Spinal cord (tissue), 9 donors: ENCODE measurements at regions not wholly inside any gene's neighbourhood (a gene's known extent, or its start where the extent isn't known, plus 50 kb on each side); places are given as distances from the start of the nearest gene placed in this dataset.
A peak's percentile ranks its signal among the peaks of the same experiment; 100 is the strongest.

Experiments
- DNase-seq, 6 donors: peaks; one replicate each; pipeline versions ENCODE4 v3.0.0 to v3.0.0-alpha.2; 2013 to 2015; ENCODE audit warnings: low spot score in 6 of 6, low read depth in 4 of 6
- H3K27ac ChIP-seq: one replicate; pipeline ENCODE4 v1.5.1; 2013; ENCODE audit warnings: low read depth, low read length, control low read depth
- H3K27me3 ChIP-seq: one replicate; pipeline ENCODE4 v1.6.1; 2013; ENCODE audit warnings: low read length; ENCODE audit not compliant: control insufficient read depth, insufficient read depth
- H3K36me3 ChIP-seq: one replicate; pipeline ENCODE4 v1.6.1; 2013; ENCODE audit warnings: low read length; ENCODE audit not compliant: control insufficient read depth, insufficient read depth
- H3K4me1 ChIP-seq: one replicate; pipeline ENCODE4 v1.6.1; 2013; ENCODE audit warnings: low read length; ENCODE audit not compliant: control insufficient read depth, insufficient read depth
- H3K4me3 ChIP-seq: one replicate; pipeline ENCODE4 v1.5.1; 2013; ENCODE audit warnings: low read depth, low read length, control low read depth
- H3K9me3 ChIP-seq: one replicate; pipeline ENCODE4 v1.6.1; 2013; ENCODE audit warnings: low read length; ENCODE audit not compliant: control insufficient read depth, insufficient read depth
- WGBS: methylation state at CpG from one replicate; pipeline ENCODE4 v1.1.5; 2013; ENCODE audit warnings: missing lambda C conversion rate; ENCODE audit not compliant: insufficient coverage; 5-methylcytosine and 5-hydroxymethylcytosine counted together
- donor health status: healthy.

DNA sequence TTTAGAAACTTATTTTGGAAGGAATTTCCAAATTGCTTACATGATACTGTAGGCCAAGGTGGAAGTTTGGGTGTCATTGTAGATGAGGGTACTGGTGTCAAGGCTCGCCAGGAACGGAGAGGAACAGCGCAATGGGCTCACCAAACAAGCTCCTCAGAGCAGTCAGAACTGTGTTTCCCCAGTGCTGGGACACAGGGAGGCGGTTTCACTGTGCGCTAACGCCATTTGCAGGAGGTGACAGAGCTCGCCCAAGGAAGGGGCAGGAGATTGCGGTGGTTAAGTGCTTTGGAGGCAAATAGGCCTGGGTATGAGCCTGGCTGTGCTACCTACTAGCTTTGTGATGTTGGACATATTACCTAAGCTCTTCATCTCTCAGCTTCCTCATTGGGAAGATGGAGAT lies 57.3 kb downstream of the HHEX start:
- Histone ChIP-seq H3K27me3 (no peaks in the 10 kb centered on the region), H3K4me1 (no peaks in the 10 kb centered on the region), H3K4me3 (no peak overlapping the region), H3K27ac (no peak overlapping the region), H3K9me3 (no peaks in the 10 kb centered on the region), H3K36me3 (no peaks in the 10 kb centered on the region)
- DNase-seq: no peak
- 96% methylated on average over 8 of the region's 8 CpGs for WGBS

DNA sequence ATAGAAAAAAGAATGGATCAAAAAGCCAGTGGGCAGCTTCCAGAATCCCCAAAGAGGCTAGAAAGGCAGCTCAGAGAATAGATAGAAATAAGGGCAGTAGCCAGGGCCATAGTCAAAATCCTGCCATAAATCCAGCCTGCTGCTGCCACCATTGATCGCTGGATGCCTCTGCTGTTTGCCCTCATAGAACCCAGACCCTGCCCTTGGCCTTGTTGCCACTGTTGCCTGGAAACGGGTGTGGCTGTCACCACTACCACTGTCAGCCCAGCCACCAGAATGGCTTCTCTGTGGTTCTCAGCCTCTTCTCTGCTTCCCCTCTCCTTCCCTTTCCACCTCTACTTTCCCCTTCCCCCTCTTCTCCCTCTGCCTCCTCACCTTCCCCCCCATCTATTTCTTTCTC lies 57.8 kb downstream of the HHEX start:
- no peak overlapping the region for H3K4me3 ChIP-seq
- no peak for DNase-seq
- no peaks in the 10 kb centered on the region for H3K27me3 ChIP-seq
- no peaks in the 10 kb centered on the region for H3K36me3 ChIP-seq
- H3K27ac ChIP-seq: no peak overlapping the region
- WGBS: 60% methylated on average over 2 of the region's 2 CpGs
- H3K4me1 ChIP-seq: no peaks in the 10 kb centered on the region
- H3K9me3 ChIP-seq: no peaks in the 10 kb centered on the region

- Histone ChIP-seq H3K27ac (no peak overlapping the region), H3K27me3 (no peaks in the 10 kb centered on the region), H3K36me3 (no peaks in the 10 kb centered on the region), H3K4me1 (no peaks in the 10 kb centered on the region), H3K9me3 (no peaks in the 10 kb centered on the region), H3K4me3 (no peak overlapping the region)
- DNase-seq: no peak
- WGBS: 0% methylated on average over 1 of the region's 9 CpGs
Observed at GRCh38 chr10:92750791-92751533, 61.2 kb downstream of the HHEX start.

GRCh38 chr10:92751534-92751811 lies 61.7 kb downstream of the HHEX start:
- H3K4me1 ChIP-seq: no peaks in the 10 kb centered on the region
- no CpG with 5 or more reads among the region's 2 CpGs for WGBS
- no peaks in the 10 kb centered on the region for H3K27me3 ChIP-seq
- no peak overlapping the region for H3K27ac ChIP-seq
- H3K4me3 ChIP-seq: no peak overlapping the region
- no peak for DNase-seq
- H3K9me3 ChIP-seq: no peaks in the 10 kb centered on the region
- H3K36me3 ChIP-seq: no peaks in the 10 kb centered on the region

DNA sequence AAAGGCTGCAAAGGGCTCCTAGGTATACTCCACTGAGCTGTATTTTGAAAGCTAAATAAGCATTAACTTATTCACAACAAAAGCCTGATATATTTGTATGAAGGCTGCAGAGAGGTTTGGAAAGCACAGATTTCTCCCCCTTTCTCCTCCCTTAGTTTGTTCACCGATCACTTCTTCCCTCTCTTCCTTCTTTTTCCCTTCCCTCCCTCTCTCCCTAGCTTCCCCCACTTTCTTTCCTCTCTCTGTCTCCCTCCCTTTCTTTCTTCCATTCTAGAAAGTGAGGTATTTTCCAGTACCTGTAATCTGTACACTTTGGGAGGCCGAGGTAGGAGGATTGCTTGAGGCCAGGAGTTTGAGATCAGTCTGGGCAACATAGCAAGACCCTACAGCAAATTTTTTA lies 62.1 kb downstream of the HHEX start:
- H3K4me1 ChIP-seq: peaks cover under 1% of the 10 kb centered on the region
- no peaks in the 10 kb centered on the region for H3K36me3 ChIP-seq
- DNase-seq: no peak
- no peaks in the 10 kb centered on the region for H3K27me3 ChIP-seq
- H3K4me3 ChIP-seq: no peak overlapping the region
- H3K27ac ChIP-seq: no peak overlapping the region
- no peaks in the 10 kb centered on the region for H3K9me3 ChIP-seq
- WGBS: 80% methylated on average over 1 of the region's 2 CpGs

DNA sequence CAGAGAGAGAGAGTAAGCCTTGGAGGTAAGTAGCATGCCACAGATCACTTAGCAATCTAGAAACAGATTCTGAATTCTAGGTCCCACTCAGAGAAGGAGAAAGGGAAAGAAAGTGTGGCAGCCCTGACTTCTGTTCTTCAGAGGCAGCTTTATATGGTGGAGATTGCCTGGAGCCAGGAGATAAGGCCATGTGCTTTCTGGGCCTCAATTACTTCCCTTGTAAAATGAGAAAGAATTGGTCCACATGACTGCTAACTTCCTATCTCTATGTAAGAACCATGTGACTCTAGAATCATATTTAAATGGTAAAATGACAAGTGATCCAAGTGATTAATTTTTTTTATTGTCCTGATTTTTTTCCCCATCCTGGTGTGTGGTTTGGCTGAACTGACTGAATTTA lies 64.1 kb downstream of the HHEX start:
- no peak for DNase-seq
- H3K4me1 ChIP-seq: peaks cover 5% of the 10 kb centered on the region

GRCh38 chr10:92755725-92756124 lies 66.0 kb downstream of the HHEX start:
- Histone ChIP-seq H3K36me3 (no peaks in the 10 kb centered on the region), H3K27ac (no peak overlapping the region), H3K27me3 (no peaks in the 10 kb centered on the region), H3K4me3 (no peak overlapping the region), H3K4me1 (peaks cover 5% of the 10 kb centered on the region), H3K9me3 (no peaks in the 10 kb centered on the region)
- DNase-seq: no peak
- no CpG with 5 or more reads among the region's 2 CpGs for WGBS

More for the DNA sequence above, 64.1 kb downstream of the HHEX start:
- no peaks in the 10 kb centered on the region for H3K27me3 ChIP-seq
- H3K27ac ChIP-seq: no peak overlapping the region
- H3K36me3 ChIP-seq: no peaks in the 10 kb centered on the region
- no peak overlapping the region for H3K4me3 ChIP-seq
- no peaks in the 10 kb centered on the region for H3K9me3 ChIP-seq

GRCh38 chr10:92756201-92757065 lies 66.7 kb downstream of the HHEX start:
- Histone ChIP-seq H3K27me3 (no peaks in the 10 kb centered on the region), H3K9me3 (no peaks in the 10 kb centered on the region), H3K4me1 (peaks cover 5% of the 10 kb centered on the region), H3K27ac (no peak overlapping the region), H3K4me3 (no peak overlapping the region), H3K36me3 (no peaks in the 10 kb centered on the region)
- DNase-seq: no peak
- 78% methylated on average over 1 of the region's 10 CpGs for WGBS

DNA sequence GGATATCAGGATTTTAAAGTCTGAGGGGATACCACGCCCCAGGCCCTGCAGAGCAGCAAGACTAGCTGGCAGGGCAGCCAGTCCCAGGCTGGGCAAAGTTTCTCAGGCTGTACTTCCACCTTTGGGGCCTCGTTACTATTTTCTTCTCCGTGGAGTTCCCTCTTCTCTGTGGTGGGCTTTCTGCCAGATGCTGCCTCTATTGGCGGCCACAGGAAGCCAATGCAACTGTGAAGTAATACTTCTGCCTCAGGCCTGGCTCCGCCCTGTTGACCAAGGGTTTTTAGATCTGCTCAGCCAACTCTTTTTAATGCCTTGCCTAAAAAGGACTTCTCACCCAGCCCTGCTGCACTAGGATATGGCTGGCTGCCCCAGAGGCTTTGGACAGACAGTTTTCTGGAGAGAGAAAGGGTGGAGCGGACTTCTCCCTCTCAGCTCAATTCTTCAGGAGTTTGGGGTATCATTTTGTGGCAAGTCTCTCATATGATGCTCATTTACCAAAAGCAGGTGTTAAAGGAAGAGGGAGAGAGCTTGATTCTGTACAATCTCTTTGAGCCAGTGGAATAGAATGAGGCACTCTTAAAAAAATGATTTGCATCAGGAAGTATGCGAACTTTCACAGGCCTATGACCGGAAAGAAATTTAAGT lies 67.4 kb downstream of the HHEX start:
- WGBS: 29% methylated on average over 4 of the region's 8 CpGs
- no peaks in the 10 kb centered on the region for H3K9me3 ChIP-seq
- no peak overlapping the region for H3K4me3 ChIP-seq
- H3K36me3 ChIP-seq: no peaks in the 10 kb centered on the region
- no peaks in the 10 kb centered on the region for H3K27me3 ChIP-seq
- DNase-seq: peak in 3 of 6 donors; percentile 3 to 65 (median 11)
- H3K27ac ChIP-seq: no peak overlapping the region
- peaks cover 5% of the 10 kb centered on the region for H3K4me1 ChIP-seq
